Spleen (tissue), 7 donors: ENCODE measurements at regions not wholly inside any gene's neighbourhood (a gene's known extent, or its start where the extent isn't known, plus 50 kb on each side); places are given as distances from the start of the nearest gene placed in this dataset.

Experiments used
- POLR2A ChIP-seq, 3 donors: fragments of 450-650 bp; IDR thresholded peaks; one replicate each; pipeline ENCODE4 v1.5.1; 2017; ENCODE audit warnings: antibody characterized with exemption in 3 of 3, mild to moderate bottlenecking in 1 of 3
- POLR2AphosphoS5 ChIP-seq, 3 donors: sonication (generic); formaldehyde crosslinking; IDR thresholded peaks; one replicate each; pipeline ENCODE4 v1.5.1; 2017; ENCODE audit warnings: antibody characterized with exemption in 3 of 3
- TF ChIP-seq, protein P1 (sequence below), 11 experiments: fragments of 200-600 bp in 7 of 11; fragments of 450-650 bp in 4 of 11; sonication (generic) in 4 of 11; IDR thresholded peaks in 8 of 11; conservative IDR thresholded peaks in 3 of 11; 1 replicate in 7 of 11; 2 replicates in 4 of 11; pipeline versions ENCODE4 v1.4.0 to v1.8.0; 2016 to 2021; ENCODE audit warnings: antibody characterized with exemption in 11 of 11, inconsistent platforms in 4 of 11, mild to moderate bottlenecking in 1 of 11
- donor health status: DM: no; HTN: no; CAD: no; lungs with moderate emphysema.
- donor health status: DM: no; HTN: no; CAD: no.
- donor health status: DM: no; HTN: no; CAD: no.

DNA sequence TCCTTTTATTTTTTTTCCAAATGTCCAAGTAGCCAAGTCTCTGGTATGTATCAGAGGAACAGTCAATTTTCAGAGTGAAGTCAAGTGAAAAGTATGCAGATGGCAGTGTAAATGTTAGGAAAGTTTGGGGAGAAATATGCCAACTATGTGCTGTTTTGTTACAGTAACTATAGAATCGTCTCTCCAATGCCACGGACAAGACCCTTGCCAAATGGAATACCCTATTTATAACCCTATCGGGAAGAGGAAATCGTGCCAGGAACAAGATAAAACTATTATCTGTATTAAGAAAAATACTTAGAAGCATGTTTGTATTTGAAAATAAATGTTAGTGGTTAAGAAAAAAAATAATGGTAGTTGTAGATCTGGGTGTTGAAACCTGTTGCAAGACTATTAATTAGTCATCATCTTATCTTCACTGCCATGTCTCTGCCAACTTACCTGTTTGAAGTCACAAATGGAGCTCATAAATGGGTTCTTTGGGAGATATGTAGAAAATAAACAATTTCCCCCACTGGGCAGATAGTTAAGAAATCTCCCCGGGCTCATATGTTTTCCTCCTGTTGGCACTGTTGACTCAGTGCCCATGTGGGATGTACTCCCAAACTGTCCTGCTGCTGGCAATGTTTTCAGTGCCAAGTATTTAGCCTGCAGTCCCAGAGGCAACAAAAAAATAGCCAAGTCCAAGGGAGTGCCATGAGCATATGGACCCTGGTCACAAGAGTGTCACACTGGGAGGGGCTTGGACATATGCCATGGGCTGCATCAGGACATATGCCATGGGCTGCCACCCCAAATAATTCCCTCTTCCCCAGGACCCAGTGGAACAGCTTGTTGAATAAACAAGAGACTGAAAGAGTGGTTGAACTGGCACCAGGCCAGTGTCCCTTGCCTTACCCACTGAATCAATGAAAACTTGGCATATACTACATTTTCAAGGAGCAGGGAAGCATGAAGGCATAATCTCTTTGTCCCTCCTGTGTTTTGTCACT is 366.9 kb downstream of the OSR1 start:
- TF ChIP-seq POLR2A (IDR thresholded peaks at IDR 0.05), result no peak
- TF ChIP-seq, protein P1, sequence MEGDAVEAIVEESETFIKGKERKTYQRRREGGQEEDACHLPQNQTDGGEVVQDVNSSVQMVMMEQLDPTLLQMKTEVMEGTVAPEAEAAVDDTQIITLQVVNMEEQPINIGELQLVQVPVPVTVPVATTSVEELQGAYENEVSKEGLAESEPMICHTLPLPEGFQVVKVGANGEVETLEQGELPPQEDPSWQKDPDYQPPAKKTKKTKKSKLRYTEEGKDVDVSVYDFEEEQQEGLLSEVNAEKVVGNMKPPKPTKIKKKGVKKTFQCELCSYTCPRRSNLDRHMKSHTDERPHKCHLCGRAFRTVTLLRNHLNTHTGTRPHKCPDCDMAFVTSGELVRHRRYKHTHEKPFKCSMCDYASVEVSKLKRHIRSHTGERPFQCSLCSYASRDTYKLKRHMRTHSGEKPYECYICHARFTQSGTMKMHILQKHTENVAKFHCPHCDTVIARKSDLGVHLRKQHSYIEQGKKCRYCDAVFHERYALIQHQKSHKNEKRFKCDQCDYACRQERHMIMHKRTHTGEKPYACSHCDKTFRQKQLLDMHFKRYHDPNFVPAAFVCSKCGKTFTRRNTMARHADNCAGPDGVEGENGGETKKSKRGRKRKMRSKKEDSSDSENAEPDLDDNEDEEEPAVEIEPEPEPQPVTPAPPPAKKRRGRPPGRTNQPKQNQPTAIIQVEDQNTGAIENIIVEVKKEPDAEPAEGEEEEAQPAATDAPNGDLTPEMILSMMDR (IDR thresholded peaks at IDR 0.05 in 8 of 11, conservative IDR thresholded peaks at IDR 0.05 in 3 of 11), result no peak
- no peak for TF ChIP-seq POLR2AphosphoS5 (IDR thresholded peaks at IDR 0.05)
